ENCODE measurements at regions not wholly inside any gene's neighbourhood (a gene's known extent, or its start where the extent isn't known, plus 50 kb on each side); places are given as distances from the start of the nearest gene placed in this dataset.

DNA sequence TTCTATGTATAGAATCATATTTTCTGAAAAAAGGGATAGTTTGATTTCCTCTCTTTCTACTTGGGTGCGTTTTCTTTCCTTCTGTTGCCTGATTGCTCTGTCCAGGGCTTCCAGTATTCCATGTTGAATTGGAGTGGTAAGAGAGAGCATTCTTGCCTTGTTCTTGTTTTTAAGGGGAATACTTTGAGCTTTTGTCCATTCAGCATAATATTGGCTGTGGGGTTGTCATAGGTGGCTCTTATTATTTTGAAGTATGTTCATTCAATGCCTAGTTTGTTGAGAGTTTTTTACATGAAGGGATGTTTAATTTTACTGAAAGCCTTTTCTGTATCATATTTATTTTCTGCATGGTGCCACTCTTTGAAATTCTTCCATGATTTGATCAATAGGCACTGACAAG lies 173.5 kb upstream of the IRS2 start:
- no peak for TF ChIP-seq CTCF (IDR thresholded peaks at IDR 0.05; ENCODE audit: low read length, missing control alignments)
- no peak for DNase-seq (ENCODE audit: low read depth)

DNA sequence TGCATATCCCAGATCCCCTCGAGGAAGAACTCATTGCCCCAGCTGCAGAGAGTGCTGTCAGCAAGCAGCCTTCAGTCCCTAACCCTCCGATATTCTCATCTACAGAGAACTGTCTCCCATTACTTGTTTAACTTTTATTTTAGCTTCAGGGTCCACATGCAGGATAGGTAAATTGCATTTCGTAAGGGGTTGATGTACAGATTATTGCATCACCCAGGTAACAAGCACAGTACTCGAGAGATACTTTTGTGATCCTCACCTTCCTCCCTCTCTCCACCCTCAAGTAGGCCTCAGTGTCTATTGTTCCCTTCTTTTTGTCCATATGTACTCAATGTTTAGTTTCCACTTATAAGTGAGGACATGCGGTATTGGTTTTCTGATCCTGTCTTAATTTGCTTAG lies 171.5 kb upstream of the IRS2 start:
- no peak for TF ChIP-seq CTCF (IDR thresholded peaks at IDR 0.05; ENCODE audit: low read length, missing control alignments)
- no peak for DNase-seq (ENCODE audit: low read depth)
- H3K4me3 ChIP-seq (replicated peaks; ENCODE audit: low read depth, low read length): no peak overlapping the region

More for the DNA sequence above, 173.5 kb upstream of the IRS2 start:
- no peak overlapping the region for H3K4me3 ChIP-seq (replicated peaks; ENCODE audit: low read depth, low read length)

DNA sequence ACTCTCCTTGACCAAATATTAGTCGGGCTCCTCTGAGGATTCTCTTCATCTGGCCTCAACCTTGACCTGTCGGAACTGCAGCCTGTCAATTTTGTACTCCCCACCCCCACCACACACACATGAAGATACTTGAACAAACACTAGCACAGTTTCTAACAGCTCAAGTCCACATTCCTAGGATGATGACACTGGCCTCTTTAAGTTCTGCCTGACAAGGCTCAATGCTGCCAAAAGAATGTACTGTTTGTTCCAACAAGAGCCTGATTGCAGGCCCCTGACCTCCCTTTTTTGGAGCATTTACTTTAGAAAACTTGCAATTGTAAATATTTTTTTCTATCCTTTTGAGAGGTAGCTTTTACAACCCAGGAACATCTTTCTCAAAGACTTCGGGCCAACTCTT lies 169.2 kb upstream of the IRS2 start:
- TF ChIP-seq CTCF (IDR thresholded peaks at IDR 0.05; ENCODE audit: low read length, missing control alignments): no peak
- no peak overlapping the region for H3K4me3 ChIP-seq (replicated peaks; ENCODE audit: low read depth, low read length)
- peak; percentile 65 for DNase-seq (ENCODE audit: low read depth)

DNA sequence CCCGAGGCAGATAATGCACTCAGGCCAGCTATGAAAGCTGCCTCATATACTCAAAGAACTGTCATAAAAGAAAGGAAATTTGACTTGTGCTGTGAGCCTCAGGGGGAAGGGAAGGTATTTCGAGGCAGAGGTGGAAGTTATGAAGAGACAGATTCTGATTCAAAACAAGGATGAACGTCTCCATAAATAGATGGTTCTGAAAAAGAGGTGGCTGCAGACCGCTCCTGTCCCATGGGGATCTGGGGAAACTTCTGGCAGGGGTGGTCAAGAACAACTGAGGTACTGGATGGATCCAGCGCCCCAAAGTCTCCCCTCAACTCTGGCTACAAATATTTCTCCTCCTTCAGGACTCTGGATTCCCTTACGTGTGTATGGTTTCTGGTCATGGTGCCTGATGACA lies 168.1 kb upstream of the IRS2 start:
- H3K4me3 ChIP-seq (replicated peaks; ENCODE audit: low read depth, low read length): no peak overlapping the region
- no peak for TF ChIP-seq CTCF (IDR thresholded peaks at IDR 0.05; ENCODE audit: low read length, missing control alignments)
- DNase-seq (ENCODE audit: low read depth): no peak

DNA sequence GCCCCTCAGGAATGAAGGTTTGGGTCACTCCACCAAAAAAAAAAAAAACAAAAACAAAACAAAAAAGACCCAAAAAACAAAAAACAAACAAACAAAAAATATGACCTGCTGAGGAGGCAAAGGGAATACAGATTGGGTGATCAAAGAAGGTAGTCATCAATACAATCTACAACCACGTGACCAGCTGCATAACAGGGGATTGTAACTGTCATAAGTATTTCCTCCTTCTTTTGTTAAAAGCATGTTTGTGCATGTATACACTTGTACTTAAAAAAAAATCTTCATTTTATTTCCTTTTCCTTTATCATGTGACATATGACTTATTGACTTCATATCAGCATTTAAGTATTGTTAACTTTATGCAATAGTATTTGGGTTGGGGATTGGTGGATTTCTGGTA lies 165.1 kb upstream of the IRS2 start:
- DNase-seq (ENCODE audit: low read depth): no peak
- no peak overlapping the region for H3K4me3 ChIP-seq (replicated peaks; ENCODE audit: low read depth, low read length)
- no peak for TF ChIP-seq CTCF (IDR thresholded peaks at IDR 0.05; ENCODE audit: low read length, missing control alignments)

DNA sequence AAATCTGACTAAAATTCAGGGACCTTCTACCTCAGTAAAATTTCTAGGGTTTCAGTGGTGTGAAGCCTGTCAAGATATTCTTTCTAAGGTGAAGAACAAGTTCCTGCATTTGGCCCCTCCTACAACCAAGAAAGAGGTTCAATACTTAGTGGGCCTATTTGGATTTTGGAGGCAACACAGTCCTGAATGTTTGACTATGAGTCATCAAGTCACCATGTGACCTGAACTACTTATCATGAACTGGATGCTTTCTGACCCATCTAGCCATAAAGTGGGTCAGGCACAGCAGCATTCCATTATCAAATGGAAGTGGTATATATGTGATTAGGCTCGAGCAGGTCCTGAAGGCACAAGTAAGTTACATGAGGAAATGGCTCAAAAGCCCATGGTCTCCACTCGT lies 163.0 kb upstream of the IRS2 start:
- TF ChIP-seq CTCF (IDR thresholded peaks at IDR 0.05; ENCODE audit: low read length, missing control alignments): no peak
- DNase-seq (ENCODE audit: low read depth): no peak
- no peak overlapping the region for H3K4me3 ChIP-seq (replicated peaks; ENCODE audit: low read depth, low read length)

DNA sequence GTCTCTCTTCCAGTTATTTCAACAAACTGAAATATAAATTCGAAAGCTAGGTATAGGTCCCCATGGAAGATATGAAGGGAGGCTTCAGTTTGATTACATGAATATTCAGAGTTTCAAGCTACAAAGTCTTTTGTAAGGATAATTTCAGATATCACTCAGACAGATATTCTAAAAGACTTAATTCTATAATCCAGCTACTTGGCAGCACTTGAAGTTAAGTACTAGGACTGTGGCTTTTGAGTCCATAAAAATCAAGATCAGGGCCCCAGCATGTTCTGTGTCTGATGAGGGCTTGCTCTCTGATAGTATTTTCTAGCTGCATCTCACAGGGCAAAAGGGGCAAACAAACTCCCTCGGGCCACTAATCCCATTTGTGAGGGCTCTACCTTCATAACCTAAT lies 160.6 kb upstream of the IRS2 start:
- no peak for TF ChIP-seq CTCF (IDR thresholded peaks at IDR 0.05; ENCODE audit: low read length, missing control alignments)
- H3K4me3 ChIP-seq (replicated peaks; ENCODE audit: low read depth, low read length): no peak overlapping the region
- DNase-seq (ENCODE audit: low read depth): no peak
